ENCODE measurements at regions not wholly inside any gene's neighbourhood (a gene's known extent, or its start where the extent isn't known, plus 50 kb on each side); places are given as distances from the start of the nearest gene placed in this dataset.

DNA sequence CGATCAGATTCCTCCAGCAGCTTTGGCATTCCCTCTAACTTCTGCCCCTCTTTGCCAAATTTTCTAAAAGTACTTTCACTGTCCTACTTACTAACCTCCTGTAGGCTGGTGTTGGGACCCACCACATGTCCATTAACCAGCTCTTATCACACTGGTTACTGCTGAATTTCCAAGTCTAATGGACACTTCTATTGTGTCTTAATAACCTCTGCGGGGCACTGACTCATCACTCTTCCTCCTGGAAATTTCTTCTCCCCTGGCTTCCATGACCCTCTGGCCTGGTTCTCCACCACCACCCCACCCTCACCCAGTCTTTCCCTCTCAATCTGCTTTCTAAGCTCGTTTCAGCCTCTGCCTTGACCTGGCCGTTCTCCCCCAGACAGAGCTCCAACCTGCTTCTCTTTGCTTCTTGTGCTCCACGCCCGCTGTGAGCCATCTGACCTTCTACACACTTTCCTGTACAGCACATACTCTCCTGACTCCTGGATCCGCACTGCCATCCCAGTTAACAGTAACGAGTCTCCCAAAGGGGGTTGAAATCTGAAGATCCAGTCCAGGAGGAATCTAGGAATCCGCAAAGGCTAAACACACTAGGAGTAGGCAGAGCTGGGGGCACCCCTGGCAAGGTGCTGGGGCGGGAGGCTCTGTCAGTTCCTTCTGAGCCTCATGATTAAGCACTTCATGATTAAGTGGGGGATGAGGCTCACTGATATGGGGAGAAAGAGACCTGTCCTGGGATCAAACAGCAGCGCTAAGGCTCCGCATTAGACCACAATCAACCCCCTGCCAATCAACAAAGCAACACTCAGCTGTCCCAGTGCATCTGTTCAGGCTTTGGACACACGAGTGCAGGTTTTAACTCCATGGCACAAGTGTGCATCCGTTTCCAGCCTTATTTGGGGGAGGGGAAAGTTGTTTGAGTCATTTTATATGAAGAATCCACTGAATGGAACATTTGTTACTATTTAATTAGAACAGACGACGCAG lies 146.3 kb downstream of the LY86 start:
- 73% methylated on average over 16 of the region's 16 CpGs for WGBS (ENCODE audit: low lambda C conversion rate, missing lambda C conversion rate)
- Histone ChIP-seq H3K79me2 (no peaks in the 10 kb centered on the region), H4K20me1 (ENCODE audit: insufficient read depth, poor library complexity, severe bottlenecking) (no peaks in the 10 kb centered on the region), H3K27ac (peak overlapping the region; percentile 36), H3K36me3 (replicated peaks; ENCODE audit: insufficient read depth, low read depth) (no peaks in the 10 kb centered on the region), H3K4me2 (no peak overlapping the region), H3K9me3 (ENCODE audit: low read depth) (no peaks in the 10 kb centered on the region), H3K9me2 (replicated peaks; ENCODE audit: insufficient read depth) (no peaks in the 10 kb centered on the region), H3K4me1 (ENCODE audit: insufficient read depth) (peaks cover 6% of the 10 kb centered on the region), H3K4me3 (no peak overlapping the region), H2AFZ (no peak overlapping the region), H3K27me3 (no peaks in the 10 kb centered on the region)
- DNase-seq (ENCODE audit: low spot score): no peak
- TF ChIP-seq EZH2 (IDR thresholded peaks at IDR 0.05; ENCODE audit: borderline replicate concordance): no peak
- no peak for TF ChIP-seq EZH2phosphoT487 (IDR thresholded peaks at IDR 0.05; ENCODE audit: low read depth, severe bottlenecking, unreplicated experiment)

DNA sequence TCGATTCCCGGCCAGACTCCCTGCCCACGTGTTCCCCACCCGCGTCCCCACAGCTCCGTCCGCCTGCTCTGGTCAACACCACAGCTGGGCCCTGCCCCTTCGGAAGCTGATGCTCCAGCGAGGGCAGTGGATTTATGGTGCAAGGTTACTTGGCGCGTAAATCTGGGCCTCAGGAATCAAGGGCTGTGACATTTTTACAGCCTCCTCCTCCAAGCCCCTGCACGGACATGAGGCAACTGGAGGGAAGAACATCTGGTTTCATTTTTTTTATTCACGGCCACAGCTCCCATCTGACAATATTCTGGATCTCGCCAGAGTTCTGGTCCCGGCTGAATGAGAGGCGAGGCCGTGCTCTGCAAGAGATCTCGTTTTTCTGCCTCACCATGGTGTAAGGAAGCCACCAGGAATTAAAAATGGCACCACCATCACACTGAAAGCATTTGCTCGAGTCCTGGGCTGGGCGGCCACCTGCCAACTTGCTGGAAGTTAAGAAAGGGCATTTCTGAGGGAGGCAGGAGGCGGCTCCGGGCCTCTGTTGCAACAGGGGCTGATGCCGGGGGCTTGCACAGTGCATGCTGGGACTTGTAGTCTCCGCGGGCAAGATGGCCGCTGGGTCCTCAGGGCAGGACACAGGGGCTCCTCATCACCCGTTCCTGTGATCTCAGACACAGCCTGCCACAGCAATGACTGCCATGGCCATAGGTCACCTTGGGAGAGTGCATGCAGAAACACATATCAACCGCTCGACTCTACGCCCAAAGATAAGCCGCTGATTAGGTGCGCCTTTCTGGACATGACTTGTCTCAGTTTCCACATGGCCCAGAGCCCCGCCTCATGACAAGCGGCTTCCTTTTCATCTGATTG lies 148.5 kb downstream of the LY86 start:
- Histone ChIP-seq H3K27me3 (no peaks in the 10 kb centered on the region), H3K9me2 (replicated peaks; ENCODE audit: insufficient read depth) (no peaks in the 10 kb centered on the region), H3K27ac (peak overlapping the region; percentile 36), H3K9me3 (ENCODE audit: low read depth) (no peaks in the 10 kb centered on the region), H3K4me1 (ENCODE audit: insufficient read depth) (peaks cover 6% of the 10 kb centered on the region), H3K4me3 (no peak overlapping the region), H3K4me2 (peak overlapping the region; percentile 75), H3K79me2 (no peaks in the 10 kb centered on the region), H4K20me1 (ENCODE audit: insufficient read depth, poor library complexity, severe bottlenecking) (no peaks in the 10 kb centered on the region), H3K36me3 (replicated peaks; ENCODE audit: insufficient read depth, low read depth) (no peaks in the 10 kb centered on the region), H2AFZ (peak overlapping the region; percentile 54)
- DNase-seq (ENCODE audit: low spot score): peak; percentile 69
- TF ChIP-seq EZH2 (IDR thresholded peaks at IDR 0.05; ENCODE audit: borderline replicate concordance): no peak
- no peak for TF ChIP-seq EZH2phosphoT487 (IDR thresholded peaks at IDR 0.05; ENCODE audit: low read depth, severe bottlenecking, unreplicated experiment)
- TF ChIP-seq CTCF (IDR thresholded peaks at IDR 0.05; ENCODE audit: poor library complexity): no peak
- 47% methylated on average over 32 of the region's 34 CpGs for WGBS (ENCODE audit: low lambda C conversion rate, missing lambda C conversion rate)

GRCh38 chr6:6737671-6738070 lies 149.2 kb downstream of the LY86 start:
- no peak for TF ChIP-seq EZH2 (IDR thresholded peaks at IDR 0.05; ENCODE audit: borderline replicate concordance)
- TF ChIP-seq EZH2phosphoT487 (IDR thresholded peaks at IDR 0.05; ENCODE audit: low read depth, severe bottlenecking, unreplicated experiment): no peak
- TF ChIP-seq CTCF (IDR thresholded peaks at IDR 0.05; ENCODE audit: poor library complexity): no peak
- Histone ChIP-seq H3K9me3 (ENCODE audit: low read depth) (no peaks in the 10 kb centered on the region), H3K4me1 (ENCODE audit: insufficient read depth) (peaks cover 6% of the 10 kb centered on the region), H3K4me3 (no peak overlapping the region), H3K27ac (peak overlapping the region; percentile 22), H2AFZ (peak overlapping the region; percentile 54), H3K36me3 (replicated peaks; ENCODE audit: insufficient read depth, low read depth) (no peaks in the 10 kb centered on the region), H3K79me2 (no peaks in the 10 kb centered on the region), H3K9me2 (replicated peaks; ENCODE audit: insufficient read depth) (no peaks in the 10 kb centered on the region), H3K4me2 (peak overlapping the region; percentile 75), H3K27me3 (no peaks in the 10 kb centered on the region), H4K20me1 (ENCODE audit: insufficient read depth, poor library complexity, severe bottlenecking) (no peaks in the 10 kb centered on the region)
- 61% methylated on average over 6 of the region's 6 CpGs for WGBS (ENCODE audit: low lambda C conversion rate, missing lambda C conversion rate)
- DNase-seq (ENCODE audit: low spot score): no peak
